K562 (cell line): ENCODE measurements at regions not wholly inside any gene's neighbourhood (a gene's known extent, or its start where the extent isn't known, plus 50 kb on each side); places are given as distances from the start of the nearest gene placed in this dataset.

Experiments
- ATAC-seq: fragments of 200-7000 bp; cut with Tn5 transposase; 3 replicates; pipeline ENCODE4 v1.9.1; 2020; ENCODE audit warnings: moderate library complexity
- BruUV-seq: library from RNA; stranded (reverse); fragments of 400-500 nt; replicated peaks from 2 replicates; lab custom pipeline; 2021; lab: Mats Ljungman, UMichigan
- CTCF ChIA-PET: fragments of 300-600 bp; formaldehyde crosslinking; extraction: SDS; loops from one replicate; lab custom pipeline; 2021; ENCODE audit warnings: low intra/inter-chr PET ratio; lab: Yijun Ruan, JAX
- POLR2A ChIA-PET: fragments of 300-600, 350-650 bp; sonication (Branson Sonifier 250); formaldehyde crosslinking; extraction: SDS; loops from one replicate; lab custom pipeline; 2021; ENCODE audit warnings: antibody characterized with exemption, inconsistent platforms; lab: Yijun Ruan, JAX
- DNase-seq, 4 experiments: peaks; one replicate each; pipeline versions ENCODE4 v3.0.0 to v3.0.0-alpha.2; 2011 to 2018; ENCODE audit warnings: low spot score in 3 of 4, mixed read lengths in 3 of 4; ENCODE audit errors: extremely low read depth in 1 of 4
- FAIRE-seq: peaks from 2 replicates; lab custom pipeline; 2011; peaks lifted over from hg19 to GRCh38; lab: Jason Lieb, UNC
- H2AFZ ChIP-seq: 2 replicates; pipeline ENCODE4 v1.6.0; 2011; ENCODE audit warnings: low read depth, low read length, control low read depth, inconsistent platforms
- H3K27ac ChIP-seq: fragments of 200-600 bp; 3 replicates; pipeline ENCODE4 v1.8.0; 2011; ENCODE audit warnings: low read depth, mild to moderate bottlenecking, control low read depth, inconsistent platforms, low read length, moderate library complexity, mixed read lengths; ENCODE audit errors: extremely low read depth
- H3K27me3 ChIP-seq, 2 experiments: fragments of 300-600 bp in 1 of 2; 2 replicates in 1 of 2; 3 replicates in 1 of 2; pipeline versions ENCODE4 v1.6.0 to v1.8.0; 2011; ENCODE audit warnings: inconsistent platforms in 2 of 2, low read length in 2 of 2, mild to moderate bottlenecking in 1 of 2, mixed read lengths in 1 of 2, moderate library complexity in 1 of 2; ENCODE audit not compliant: control insufficient read depth in 2 of 2, insufficient read depth in 2 of 2
- H3K36me3 ChIP-seq: fragments of 300-600 bp; 3 replicates; pipeline ENCODE4 v1.8.0; 2011; ENCODE audit warnings: mild to moderate bottlenecking, low read length, inconsistent platforms; ENCODE audit not compliant: control insufficient read depth, insufficient read depth
- H3K4me1 ChIP-seq, 2 experiments: fragments of 200-600 bp in 1 of 2; replicated peaks in 1 of 2; 2 replicates in 1 of 2; 3 replicates in 1 of 2; pipeline versions ENCODE4 v1.5.1 to v1.8.0; 2011; ENCODE audit warnings: inconsistent platforms in 2 of 2, low read length in 2 of 2, mild to moderate bottlenecking in 1 of 2, mixed read lengths in 1 of 2, moderate library complexity in 1 of 2; ENCODE audit not compliant: control insufficient read depth in 2 of 2, insufficient read depth in 2 of 2
- H3K4me2 ChIP-seq: 2 replicates; pipeline ENCODE4 v1.6.1; 2011; ENCODE audit warnings: low read length, control low read depth, inconsistent platforms, mixed read lengths; ENCODE audit not compliant: insufficient read depth
- H3K4me3 ChIP-seq: fragments of 200-600 bp; sonication (generic), shearing (Covaris generic); 2 replicates; pipeline ENCODE4 v1.5.1; 2016; ENCODE audit warnings: control low read depth, inconsistent platforms
- H3K79me2 ChIP-seq: fragments of 200-600 bp; 3 replicates; pipeline ENCODE4 v1.8.0; 2011; ENCODE audit warnings: low read length, inconsistent platforms; ENCODE audit not compliant: control insufficient read depth, insufficient read depth
- H3K9ac ChIP-seq, 2 experiments: 2 replicates each; pipeline versions ENCODE4 v1.6.0 to v1.6.1; 2011; ENCODE audit warnings: low read depth in 2 of 2, low read length in 2 of 2, control low read depth in 1 of 2, inconsistent platforms in 1 of 2, mild to moderate bottlenecking in 1 of 2, mixed read lengths in 1 of 2; ENCODE audit not compliant: insufficient read depth in 1 of 2
- H3K9me1 ChIP-seq: one replicate; pipeline ENCODE4 v1.6.0; 2011; ENCODE audit warnings: inconsistent platforms, mild to moderate bottlenecking, low read length, moderate library complexity; ENCODE audit not compliant: control insufficient read depth, insufficient read depth
- H3K9me3 ChIP-seq: replicated peaks from 2 replicates; pipeline ENCODE4 v1.5.1; 2011; ENCODE audit warnings: low read depth, low read length, inconsistent platforms; ENCODE audit not compliant: control insufficient read depth, insufficient read depth
- H4K20me1 ChIP-seq: replicated peaks from 2 replicates; pipeline ENCODE4 v1.6.1; 2011; ENCODE audit warnings: low read length, inconsistent platforms, mixed read lengths; ENCODE audit not compliant: control insufficient read depth, insufficient read depth
- ATF7 ChIP-seq: fragments of 450-650 bp; IDR thresholded peaks from 2 replicates; pipeline ENCODE4 v1.7.1; 2014; ENCODE audit warnings: mild to moderate bottlenecking, moderate library complexity
- BCL6 ChIP-seq: fragments of 250-450 bp; sonication (Bioruptor Pico); IDR thresholded peaks from 2 replicates; pipeline ENCODE4 v1.4.0; 2020
- ELK3 ChIP-seq: fragments of 450-650 bp; formaldehyde crosslinking; IDR thresholded peaks from 2 replicates; pipeline ENCODE4 v1.4.0; 2020; ENCODE audit warnings: mild to moderate bottlenecking
- MAFG ChIP-seq: fragments of 450-650 bp; conservative IDR thresholded peaks from 2 replicates; pipeline ENCODE4 v1.6.1; 2016; ENCODE audit warnings: missing genetic modification characterization, missing compliant biosample characterization
- SAFB ChIP-seq: fragments of 200-400 bp; formaldehyde crosslinking; IDR thresholded peaks from 2 replicates; pipeline ENCODE4 v1.6.1; 2017; ENCODE audit warnings: low read depth, low read length, borderline replicate concordance
- SPI1 ChIP-seq: IDR thresholded peaks from 2 replicates; pipeline ENCODE4 v1.6.1; 2011; ENCODE audit warnings: low read depth, low read length, control low read depth, borderline replicate concordance
- YBX1 ChIP-seq: fragments of 450-650 bp; IDR thresholded peaks from 2 replicates; pipeline ENCODE4 v1.7.1; 2016; ENCODE audit warnings: mild to moderate bottlenecking
- ZNF511 ChIP-seq: sonication (generic); formaldehyde crosslinking; IDR thresholded peaks from 2 replicates; pipeline ENCODE4 v1.8.0; 2022; ENCODE audit warnings: mild to moderate bottlenecking, missing genetic modification reagents
- ZNF740 ChIP-seq, 3 experiments: fragments of 200-800 bp in 1 of 3; sonication (Bioruptor generic) in 1 of 3; sonication (generic) in 1 of 3; formaldehyde crosslinking in 1 of 3; IDR thresholded peaks; 2 replicates each; pipeline versions ENCODE4 v1.6.1 to v1.8.0; 2016 to 2022; ENCODE audit warnings: mild to moderate bottlenecking in 2 of 3, missing compliant biosample characterization in 2 of 3, missing genetic modification characterization in 2 of 3, missing genetic modification reagents in 1 of 3
- WGBS: fragments of 100-300 bp; shearing (Covaris generic); methylation state at CpG from one replicate; pipeline ENCODE4 v1.1.6; 2016; ENCODE audit warnings: low coverage, mixed read lengths; ENCODE audit not compliant: insufficient coverage; ENCODE audit errors: missing lambda C conversion rate; 5-methylcytosine and 5-hydroxymethylcytosine counted together
- in situ Hi-C: fragments of 300-500 bp; cut with MboI; formaldehyde crosslinking; loops from 4 replicates; pipeline ENCODE4 v1.15.0; 2018; ENCODE audit warnings: inconsistent platforms, mixed read lengths
- intact Hi-C: fragments of 100-400 bp; cut with micrococcal nuclease; formaldehyde crosslinking; loops from 2 replicates; pipeline ENCODE4 v1.14.2; 2022

- DNase-seq, result no peak
- CTCF ChIA-PET, result no interaction called here
- FAIRE-seq, result no peak
These were observed 169.6 kb downstream of the OPA1 start for GRCh38 chr3:193762657-193763056.

GRCh38 chr3:193764959-193765358 is 172.0 kb downstream of the OPA1 start:
- intact Hi-C loops (no loop called here), in situ Hi-C loops (no loop called here)
- Histone ChIP-seq H3K27me3 (no peaks in the 10 kb centered on the region), H3K79me2 (no peaks in the 10 kb centered on the region), H3K4me3 (no peak overlapping the region), H3K4me2 (no peak overlapping the region), H3K9me3 (no peaks in the 10 kb centered on the region), H3K9ac (no peak overlapping the region), H3K4me1 (peaks cover 0 to 3% of the 10 kb centered on the region in 2 experiments; a peak in 1 of 5 replicates), H3K36me3 (no peaks in the 10 kb centered on the region), H3K27ac (no peak overlapping the region), H3K9me1 (no peaks in the 10 kb centered on the region), H2AFZ (no peak overlapping the region), H4K20me1 (no peaks in the 10 kb centered on the region)
- no TSS peak for BruUV-seq
- CTCF ChIA-PET, result no interaction called here
- no peak for DNase-seq
- POLR2A ChIA-PET, result interaction anchor here (0.6 to 0.7 kb wide), 2 partner anchors 42 to 233 kb away, joined by 3 to 5 read pairs; no protein-coding TSS in a partner anchor
- FAIRE-seq, result no peak
- ATAC-seq, result no peak
- 26% methylated on average over 5 of the region's 5 CpGs for WGBS
- no peak for TF ChIP-seq SAFB
- TF ChIP-seq ATF7, result no peak
- TF ChIP-seq ZNF740 (CRISPR knock-in tag; IDR thresholded peaks at IDR 0.05), result no peak
- TF ChIP-seq ZNF740 (tag; IDR thresholded peaks at IDR 0.05), result no peak
- TF ChIP-seq ELK3 (CRISPR knock-in tag), result no peak
- TF ChIP-seq MAFG, result no peak
- TF ChIP-seq YBX1, result no peak
- TF ChIP-seq BCL6 (CRISPR knock-in tag), result no peak

More at GRCh38 chr3:193762657-193763056, 169.6 kb downstream of the OPA1 start:
- in situ Hi-C loops (no loop called here), intact Hi-C loops (no loop called here)
- Histone ChIP-seq H3K4me3 (no peak overlapping the region), H3K27me3 (no peaks in the 10 kb centered on the region), H3K9me3 (no peaks in the 10 kb centered on the region), H3K9me1 (no peaks in the 10 kb centered on the region), H4K20me1 (no peaks in the 10 kb centered on the region), H3K79me2 (no peaks in the 10 kb centered on the region), H2AFZ (no peak overlapping the region), H3K4me2 (no peak overlapping the region), H3K27ac (no peak overlapping the region), H3K9ac (no peak overlapping the region), H3K4me1 (peaks cover 0 to 3% of the 10 kb centered on the region in 2 experiments; a peak in 1 of 5 replicates), H3K36me3 (no peaks in the 10 kb centered on the region)
- no peak for TF ChIP-seq ZNF511 (CRISPR knock-in tag)
- peak; percentile 68; the same call in 1 of the 2 replicates for TF ChIP-seq SPI1
- no TSS peak for BruUV-seq
- 13% methylated on average over 1 of the region's 1 CpG for WGBS
- no peak; the same call in 1 of the 3 replicates for ATAC-seq
- POLR2A ChIA-PET, result no interaction called here
